KOPT-K1 (cell line): ENCODE measurements at regions not wholly inside any gene's neighbourhood (a gene's known extent, or its start where the extent isn't known, plus 50 kb on each side); places are given as distances from the start of the nearest gene placed in this dataset.

Experiments used
- H3K27ac ChIP-seq: fragments of 200-600 bp; sonication (generic); 2 replicates; pipeline ENCODE4 v1.5.1; 2016; ENCODE audit warnings: antibody characterized with exemption, mild to moderate bottlenecking, low read depth, low read length; ENCODE audit not compliant: poor library complexity, severe bottlenecking
- H3K36me3 ChIP-seq: fragments of 200-600 bp; sonication (generic); 2 replicates; pipeline ENCODE4 v1.5.1; 2017; ENCODE audit warnings: antibody characterized with exemption, mild to moderate bottlenecking, low read length, moderate library complexity; ENCODE audit not compliant: insufficient read depth
- H3K9me3 ChIP-seq: fragments of 200-600 bp; sonication (generic); 2 replicates; pipeline ENCODE4 v1.5.1; 2017; ENCODE audit warnings: antibody characterized with exemption, low read length, mild to moderate bottlenecking; ENCODE audit not compliant: insufficient read depth, poor library complexity, severe bottlenecking

DNA sequence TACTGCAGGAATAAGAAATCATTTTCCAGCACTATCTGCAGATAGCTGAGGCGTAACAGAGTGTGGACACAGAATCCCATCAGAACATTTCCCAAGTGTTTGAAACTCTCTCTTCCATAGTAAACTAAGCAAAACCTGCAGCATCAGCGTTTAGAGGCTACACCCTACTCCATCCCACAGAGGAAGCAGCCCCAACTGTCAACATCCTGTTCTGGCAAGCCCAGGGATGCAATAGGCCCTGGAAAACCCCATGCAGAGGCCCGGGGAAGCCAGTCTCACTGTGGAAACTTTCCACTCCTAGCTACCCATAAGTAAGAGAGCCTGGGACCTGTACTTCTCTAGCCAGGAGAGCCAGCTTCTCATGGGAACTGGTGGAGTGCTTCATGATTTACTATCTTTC, 129.4 kb downstream of the LY86 start:
- Histone ChIP-seq H3K9me3 (no peaks in the 10 kb centered on the region), H3K36me3 (no peaks in the 10 kb centered on the region), H3K27ac (peak overlapping the region; percentile 48)

DNA sequence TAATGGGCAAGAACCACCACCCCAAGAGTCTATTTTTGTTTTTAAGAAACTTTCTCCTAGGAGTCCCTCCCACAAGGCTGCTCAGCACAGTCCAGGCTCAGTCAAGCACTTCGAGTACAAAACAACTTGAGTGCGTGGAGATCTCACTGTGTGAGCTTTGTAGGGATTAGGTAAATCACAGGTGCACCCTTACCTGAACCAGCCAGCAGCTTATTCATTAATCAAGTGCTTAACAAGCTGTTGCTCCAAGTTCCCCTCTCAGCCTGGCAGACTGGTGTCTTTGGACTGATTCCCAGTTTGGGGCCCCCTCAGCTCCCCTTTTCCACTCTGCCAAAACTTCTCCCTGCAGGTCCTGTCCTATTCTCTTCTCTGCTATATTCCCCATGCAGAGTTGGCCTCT, 133.1 kb downstream of the LY86 start:
- Histone ChIP-seq H3K36me3 (no peaks in the 10 kb centered on the region), H3K27ac (no peak overlapping the region), H3K9me3 (no peaks in the 10 kb centered on the region)

GRCh38 chr6:6722195-6722594, 133.7 kb downstream of the LY86 start:
- Histone ChIP-seq H3K27ac (no peak overlapping the region), H3K9me3 (no peaks in the 10 kb centered on the region), H3K36me3 (no peaks in the 10 kb centered on the region)

- no peaks in the 10 kb centered on the region for H3K36me3 ChIP-seq
- no peak overlapping the region for H3K27ac ChIP-seq
- H3K9me3 ChIP-seq = no peaks in the 10 kb centered on the region
Observed at GRCh38 chr6:6723361-6723760, 134.8 kb downstream of the LY86 start.

- Histone ChIP-seq H3K36me3 (no peaks in the 10 kb centered on the region), H3K27ac (peak overlapping the region; percentile 45), H3K9me3 (no peaks in the 10 kb centered on the region)
Observed at GRCh38 chr6:6723921-6724538, 135.5 kb downstream of the LY86 start.

DNA sequence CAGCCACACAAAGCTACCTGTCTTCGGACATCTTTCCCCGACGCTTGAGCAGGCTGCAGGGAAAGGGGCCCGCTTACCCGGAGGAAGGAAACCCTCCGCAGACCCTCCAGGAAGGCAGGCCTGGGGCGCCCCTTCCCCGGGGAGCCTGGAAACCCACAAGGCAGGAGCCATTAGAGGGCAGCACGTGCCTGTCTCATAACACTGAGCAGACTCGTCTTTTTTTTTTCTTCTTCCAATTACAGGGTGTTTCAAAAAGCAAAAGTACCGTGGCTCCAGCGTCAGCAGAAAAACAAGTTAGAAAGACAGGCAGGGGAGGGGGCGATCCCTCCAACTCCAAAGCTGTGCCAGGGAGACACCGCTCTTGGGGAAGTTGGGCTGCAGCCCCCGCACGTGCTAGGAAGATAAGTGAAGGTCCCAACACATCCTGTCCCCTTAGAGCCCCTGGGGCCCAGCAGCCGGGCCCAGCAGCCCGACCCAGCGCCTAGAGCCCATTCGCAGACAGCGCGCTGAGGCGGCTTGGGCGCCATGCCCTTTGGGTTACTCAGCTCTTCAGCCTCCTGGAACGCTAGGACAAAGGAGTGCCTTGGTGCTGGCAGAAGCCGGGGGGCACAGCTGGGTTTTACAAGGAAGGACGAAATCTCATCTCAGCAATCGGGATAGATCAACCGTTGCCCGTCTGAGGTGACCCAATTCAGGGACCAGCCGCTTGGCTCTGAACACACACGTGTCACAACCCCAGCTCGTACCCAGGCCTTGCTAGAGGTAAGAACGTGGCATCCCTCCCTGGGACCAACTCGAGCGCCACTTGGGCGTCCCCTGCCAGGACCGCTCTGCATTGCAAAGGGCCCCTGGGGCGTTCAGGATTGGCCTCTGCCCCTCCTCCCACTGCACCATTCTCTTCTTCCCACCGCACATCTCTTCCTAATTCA, 136.3 kb downstream of the LY86 start:
- Histone ChIP-seq H3K9me3 (no peaks in the 10 kb centered on the region), H3K27ac (peak overlapping the region; percentile 45), H3K36me3 (no peaks in the 10 kb centered on the region)

DNA sequence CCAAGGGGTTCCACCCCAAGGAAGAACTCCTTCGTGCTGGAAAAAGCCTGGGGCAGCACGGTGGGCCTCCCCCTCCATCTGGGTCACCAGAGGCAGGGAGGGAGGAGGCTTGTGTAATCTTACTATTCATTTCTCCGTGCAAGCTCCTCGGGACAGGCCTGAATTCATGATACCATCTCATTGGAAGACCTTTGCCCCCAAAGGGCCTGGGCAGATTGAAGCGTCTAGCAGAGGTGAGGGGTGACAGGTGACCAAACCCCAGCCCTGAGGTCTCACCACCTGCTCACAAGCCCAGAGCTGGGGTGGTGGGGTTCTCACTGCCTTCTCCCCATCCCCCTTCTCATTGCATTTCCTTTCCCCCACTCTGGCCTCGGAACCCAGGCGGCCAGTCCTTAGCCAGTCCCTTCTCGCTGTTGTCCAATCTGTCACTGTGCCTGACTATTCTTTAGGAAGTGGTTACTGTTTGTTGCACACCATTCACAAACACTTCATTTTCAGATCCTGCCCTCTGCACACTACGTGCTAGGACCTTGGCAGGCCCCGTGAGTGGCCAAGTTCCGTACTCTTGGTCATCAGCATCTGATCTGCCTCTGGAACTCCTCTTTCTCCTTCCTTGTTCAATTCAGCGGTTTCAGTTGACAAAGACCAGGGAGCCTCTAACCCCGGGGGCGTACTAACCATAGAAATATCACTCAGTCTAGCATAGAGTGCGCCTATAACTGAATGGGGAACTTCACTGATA, 137.1 kb downstream of the LY86 start:
- no peaks in the 10 kb centered on the region for H3K9me3 ChIP-seq
- H3K27ac ChIP-seq = no peak overlapping the region
- no peaks in the 10 kb centered on the region for H3K36me3 ChIP-seq

DNA sequence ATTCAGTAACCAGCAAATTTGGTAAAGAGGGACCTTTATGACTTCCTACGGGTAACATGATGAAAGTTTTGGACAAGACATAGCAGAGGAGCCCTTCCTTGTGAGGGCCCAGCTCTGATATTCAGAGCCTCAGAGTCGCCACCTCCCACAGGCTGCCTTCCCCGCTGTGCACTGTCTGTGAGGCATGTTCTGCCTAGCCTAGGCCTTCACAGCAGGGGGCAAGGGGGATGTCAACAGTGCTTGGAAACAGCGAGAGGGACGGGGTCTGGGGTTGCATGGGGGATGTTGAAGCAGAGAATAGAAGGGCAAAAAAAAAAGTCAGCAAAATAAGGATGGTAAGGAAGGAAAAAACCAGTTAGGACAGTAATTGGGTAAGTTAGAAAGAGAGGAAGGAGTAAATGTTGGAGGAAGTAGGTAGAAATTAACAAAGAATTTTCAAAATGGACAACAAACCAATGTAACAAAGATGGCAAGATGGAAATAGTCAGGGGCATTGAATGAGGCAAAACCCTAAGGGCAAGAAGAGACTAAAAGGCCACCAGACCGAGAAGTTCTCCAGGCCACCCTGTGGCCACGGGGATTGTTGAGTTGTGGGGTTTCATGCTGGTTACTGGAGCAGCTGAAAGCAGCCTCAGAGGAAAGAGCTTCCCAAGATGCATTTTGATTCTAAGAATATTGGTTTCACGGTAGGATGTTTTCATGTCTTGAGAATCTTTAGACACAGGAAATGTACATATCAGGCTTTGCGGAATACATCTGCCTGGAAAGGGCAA, 139.8 kb downstream of the LY86 start:
- Histone ChIP-seq H3K36me3 (no peaks in the 10 kb centered on the region), H3K9me3 (no peaks in the 10 kb centered on the region), H3K27ac (no peak overlapping the region)

- H3K27ac ChIP-seq = no peak overlapping the region
- no peaks in the 10 kb centered on the region for H3K36me3 ChIP-seq
- no peaks in the 10 kb centered on the region for H3K9me3 ChIP-seq
Observed at GRCh38 chr6:6729971-6730370, 141.5 kb downstream of the LY86 start.

DNA sequence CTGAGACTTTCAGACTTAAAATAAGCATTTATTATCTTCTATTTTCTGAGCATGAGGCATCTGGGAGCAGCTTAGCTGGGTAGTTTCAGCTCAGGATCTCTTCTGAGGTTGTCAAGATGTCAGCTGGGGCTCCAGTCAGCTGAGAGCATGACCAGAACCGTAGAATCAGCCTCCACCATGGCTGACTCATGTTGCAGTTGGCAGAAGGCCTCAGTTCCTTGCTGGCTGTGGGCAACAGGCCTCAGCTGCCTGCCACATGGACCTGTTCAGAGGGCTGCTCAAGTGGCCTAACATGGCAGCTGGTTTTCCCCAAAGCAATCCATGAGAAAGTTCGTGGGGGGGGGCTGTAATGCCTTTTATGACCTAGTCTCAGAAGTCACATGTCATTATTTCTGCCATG, 142.3 kb downstream of the LY86 start:
- Histone ChIP-seq H3K27ac (no peak overlapping the region), H3K36me3 (no peaks in the 10 kb centered on the region), H3K9me3 (no peaks in the 10 kb centered on the region)

GRCh38 chr6:6734479-6735465, 146.3 kb downstream of the LY86 start:
- Histone ChIP-seq H3K36me3 (no peaks in the 10 kb centered on the region), H3K27ac (no peak overlapping the region), H3K9me3 (no peaks in the 10 kb centered on the region)

DNA sequence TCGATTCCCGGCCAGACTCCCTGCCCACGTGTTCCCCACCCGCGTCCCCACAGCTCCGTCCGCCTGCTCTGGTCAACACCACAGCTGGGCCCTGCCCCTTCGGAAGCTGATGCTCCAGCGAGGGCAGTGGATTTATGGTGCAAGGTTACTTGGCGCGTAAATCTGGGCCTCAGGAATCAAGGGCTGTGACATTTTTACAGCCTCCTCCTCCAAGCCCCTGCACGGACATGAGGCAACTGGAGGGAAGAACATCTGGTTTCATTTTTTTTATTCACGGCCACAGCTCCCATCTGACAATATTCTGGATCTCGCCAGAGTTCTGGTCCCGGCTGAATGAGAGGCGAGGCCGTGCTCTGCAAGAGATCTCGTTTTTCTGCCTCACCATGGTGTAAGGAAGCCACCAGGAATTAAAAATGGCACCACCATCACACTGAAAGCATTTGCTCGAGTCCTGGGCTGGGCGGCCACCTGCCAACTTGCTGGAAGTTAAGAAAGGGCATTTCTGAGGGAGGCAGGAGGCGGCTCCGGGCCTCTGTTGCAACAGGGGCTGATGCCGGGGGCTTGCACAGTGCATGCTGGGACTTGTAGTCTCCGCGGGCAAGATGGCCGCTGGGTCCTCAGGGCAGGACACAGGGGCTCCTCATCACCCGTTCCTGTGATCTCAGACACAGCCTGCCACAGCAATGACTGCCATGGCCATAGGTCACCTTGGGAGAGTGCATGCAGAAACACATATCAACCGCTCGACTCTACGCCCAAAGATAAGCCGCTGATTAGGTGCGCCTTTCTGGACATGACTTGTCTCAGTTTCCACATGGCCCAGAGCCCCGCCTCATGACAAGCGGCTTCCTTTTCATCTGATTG, 148.5 kb downstream of the LY86 start:
- no peaks in the 10 kb centered on the region for H3K9me3 ChIP-seq
- no peaks in the 10 kb centered on the region for H3K36me3 ChIP-seq
- no peak overlapping the region for H3K27ac ChIP-seq

DNA sequence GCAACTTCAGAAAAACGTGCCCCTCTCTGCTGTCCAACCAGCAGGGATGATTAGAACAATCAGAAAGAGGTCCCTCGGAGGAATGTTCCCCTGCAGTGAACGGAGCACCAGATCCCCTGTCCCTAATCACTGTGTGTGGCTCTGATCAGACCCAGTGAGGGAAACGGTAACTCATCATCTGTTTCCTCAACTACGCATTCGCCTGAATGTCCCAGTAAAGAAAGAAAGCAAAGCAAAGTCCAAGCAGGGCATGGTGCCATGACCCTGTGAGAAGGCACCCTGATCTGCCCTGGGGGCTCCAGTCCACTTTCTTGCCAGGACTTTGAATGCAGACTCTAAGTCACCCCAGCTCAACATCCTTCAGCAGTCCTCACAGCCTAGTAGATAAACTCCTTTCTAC, 149.2 kb downstream of the LY86 start:
- Histone ChIP-seq H3K27ac (no peak overlapping the region), H3K36me3 (no peaks in the 10 kb centered on the region), H3K9me3 (no peaks in the 10 kb centered on the region)
